Left forelimb (tissue), 1 donor: ENCODE measurements at regions not wholly inside any gene's neighbourhood (a gene's known extent, or its start where the extent isn't known, plus 50 kb on each side); places are given as distances from the start of the nearest gene placed in this dataset.
"Not testable (repeated sequence)": the region's sequence is repeated elsewhere in the genome, so short reads cannot be mapped to it uniquely, and the experiment has no call there.

Source experiments
- DNase-seq: peaks from one replicate; pipeline ENCODE4 v3.0.0-alpha.2; 2018; ENCODE audit warnings: low spot score

DNA sequence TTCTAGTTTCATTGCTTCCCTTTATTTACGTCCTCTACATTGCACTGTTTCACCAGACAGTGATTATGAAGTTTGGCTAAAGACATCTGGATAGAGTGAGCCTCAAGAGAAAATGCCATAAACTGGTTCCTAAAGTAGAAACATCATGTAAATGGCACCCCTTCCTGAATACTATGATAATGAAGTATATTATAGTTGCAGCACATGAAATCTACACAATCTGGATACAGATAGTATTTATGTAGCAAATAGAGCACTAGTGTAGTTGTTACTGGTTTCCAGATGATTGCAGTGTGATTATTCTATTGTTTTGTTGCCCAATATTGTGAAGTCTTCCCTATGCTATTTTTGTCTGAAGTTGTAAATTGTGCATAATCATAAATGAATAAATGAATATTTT, 2786.9 kb upstream of the PCDH20 start:
- DNase-seq: no peak

DNA sequence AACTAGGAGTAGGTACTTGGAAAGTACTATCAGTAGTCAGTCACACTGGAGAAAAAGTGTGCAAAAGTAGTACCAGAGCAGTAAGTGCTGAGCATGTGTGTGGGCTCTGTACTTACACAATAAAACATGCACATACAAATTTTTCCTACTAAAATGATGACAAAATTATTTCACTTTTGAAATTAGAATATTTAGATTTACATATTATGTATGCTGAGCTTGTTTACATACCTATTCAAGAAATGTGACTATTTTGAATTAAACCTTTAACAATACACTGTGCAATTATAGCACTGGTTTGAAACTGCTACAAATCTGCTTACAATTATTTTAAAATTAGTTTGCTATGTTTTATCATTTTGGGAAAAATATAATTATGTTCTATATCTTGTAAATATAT, 2781.6 kb upstream of the PCDH20 start:
- DNase-seq: no peak

DNA sequence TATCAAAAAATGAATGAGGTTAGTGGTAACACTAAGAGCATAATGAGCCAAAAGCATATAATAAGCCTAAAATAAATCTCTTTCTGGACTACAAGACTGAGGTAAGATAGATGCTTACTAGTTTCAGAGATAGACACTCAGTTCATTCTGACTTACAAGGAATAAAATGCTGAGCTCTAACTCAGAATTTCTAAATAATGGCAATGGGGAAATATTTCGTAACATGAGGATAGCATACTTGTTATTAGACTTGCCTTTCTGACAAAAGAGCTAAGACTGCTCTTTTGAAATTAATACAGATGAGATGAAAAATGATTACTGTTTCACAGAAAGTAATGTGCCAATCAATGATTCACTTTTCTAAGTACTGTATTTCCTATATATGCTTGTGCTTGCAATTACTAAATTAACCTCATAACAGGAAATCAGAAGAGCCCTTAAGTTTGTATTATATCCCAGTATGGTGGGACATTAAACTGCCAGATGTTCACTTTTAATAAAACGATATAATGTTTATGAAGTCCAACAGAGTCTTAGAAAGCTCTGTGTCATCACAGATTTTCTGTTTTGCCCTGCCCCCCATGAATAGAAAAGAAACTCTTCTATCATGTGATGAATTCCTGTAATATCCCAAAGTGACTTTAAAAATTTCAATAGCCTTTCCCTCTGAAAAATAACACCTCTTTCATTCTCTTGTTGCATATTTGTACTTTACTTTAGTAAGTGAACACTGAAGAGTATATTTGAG, 2771.0 kb upstream of the PCDH20 start:
- no peak for DNase-seq

DNA sequence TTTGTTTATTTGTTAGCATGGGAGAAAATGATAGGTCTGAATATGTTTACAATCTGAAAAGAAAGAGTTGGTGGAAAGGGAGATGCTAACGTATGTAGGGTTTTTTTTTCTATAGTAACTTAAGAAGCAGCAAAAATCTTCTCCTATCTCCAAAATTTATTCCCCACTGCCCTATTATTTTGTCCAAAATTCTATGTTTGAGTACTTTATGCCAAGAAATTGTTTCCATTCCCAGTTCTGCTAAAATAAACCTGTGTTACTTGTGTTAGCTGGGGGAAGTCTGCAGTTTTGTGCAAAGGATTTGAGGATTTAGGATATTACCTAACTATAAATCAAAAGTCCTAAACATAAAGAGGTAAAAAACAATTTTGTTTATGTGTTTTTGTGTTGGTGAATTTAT, 2770.4 kb upstream of the PCDH20 start:
- no peak for DNase-seq

DNA sequence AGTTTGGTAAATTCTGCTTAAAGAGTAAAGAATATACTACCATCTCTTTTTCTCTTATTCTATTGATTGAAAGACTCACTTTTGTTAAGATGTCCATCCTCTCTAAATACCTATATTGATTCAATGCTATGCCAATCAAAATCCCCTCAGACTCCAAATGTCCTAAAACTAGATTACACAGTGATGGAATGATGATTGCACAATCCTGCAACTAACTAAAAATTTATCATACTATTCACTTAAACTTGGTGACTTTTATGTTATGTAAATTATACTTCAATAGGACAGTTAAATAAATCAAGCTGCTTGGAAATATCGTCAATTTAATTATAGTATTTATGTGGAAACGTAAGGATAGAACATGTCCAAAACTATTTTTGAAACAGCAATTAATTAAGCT, 2765.1 kb upstream of the PCDH20 start:
- no peak for DNase-seq

DNA sequence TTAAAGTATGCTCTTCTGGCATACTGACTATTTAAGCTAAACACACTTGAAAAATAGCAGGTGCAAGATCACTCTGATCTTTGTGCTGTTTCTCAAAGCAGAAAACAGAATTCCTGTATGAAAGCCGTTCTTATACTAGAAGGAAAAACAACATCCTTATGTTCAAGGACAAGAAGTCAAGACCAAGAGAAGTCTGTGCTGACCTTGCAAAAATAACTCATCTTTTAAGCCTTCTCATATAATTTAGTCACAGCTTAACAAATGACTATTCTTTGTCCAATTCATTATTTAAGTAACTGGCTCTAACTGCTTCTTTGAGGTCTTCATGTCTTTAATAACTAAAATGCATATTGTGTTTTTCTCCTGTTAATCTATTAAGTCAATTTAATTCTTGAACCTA, 2750.2 kb upstream of the PCDH20 start:
- no peak for DNase-seq

DNA sequence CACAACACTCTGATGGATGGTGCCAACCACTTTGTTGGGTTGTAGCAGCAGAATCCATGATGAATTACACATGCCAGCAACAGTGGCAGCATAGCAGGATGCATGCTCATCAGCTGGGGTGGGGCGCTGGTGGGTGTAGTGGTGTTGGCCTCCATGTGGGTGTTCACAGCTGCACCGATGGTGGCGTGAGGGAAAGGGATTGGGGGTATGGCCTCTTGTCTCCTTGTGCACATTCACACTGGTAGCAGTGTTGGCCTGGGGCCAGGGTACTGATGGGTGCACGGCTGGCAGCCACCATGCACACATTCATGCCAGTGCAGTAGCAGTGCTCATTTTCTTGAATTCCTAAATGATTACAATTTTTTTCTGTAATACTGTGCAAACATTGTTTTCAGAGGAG, 2748.8 kb upstream of the PCDH20 start:
- DNase-seq: no peak

DNA sequence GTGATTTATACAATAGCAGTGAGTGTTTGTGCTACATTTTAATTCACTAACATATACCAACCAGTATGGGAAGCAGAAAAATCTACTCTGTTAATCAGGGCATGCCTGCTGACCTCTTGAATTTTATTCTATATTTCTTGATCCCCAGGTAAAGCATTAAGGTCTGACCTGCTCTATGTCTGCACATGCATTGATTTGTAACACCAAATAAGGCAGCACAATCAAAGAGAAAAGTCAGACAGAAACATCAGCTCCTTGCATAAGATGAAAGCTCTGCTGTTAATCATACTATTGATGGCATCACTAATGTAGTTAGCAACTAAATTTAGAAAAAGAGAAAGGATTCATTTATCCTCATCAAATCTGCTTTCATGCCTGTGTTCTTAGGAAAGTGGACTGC, 2744.8 kb upstream of the PCDH20 start:
- no peak for DNase-seq

DNA sequence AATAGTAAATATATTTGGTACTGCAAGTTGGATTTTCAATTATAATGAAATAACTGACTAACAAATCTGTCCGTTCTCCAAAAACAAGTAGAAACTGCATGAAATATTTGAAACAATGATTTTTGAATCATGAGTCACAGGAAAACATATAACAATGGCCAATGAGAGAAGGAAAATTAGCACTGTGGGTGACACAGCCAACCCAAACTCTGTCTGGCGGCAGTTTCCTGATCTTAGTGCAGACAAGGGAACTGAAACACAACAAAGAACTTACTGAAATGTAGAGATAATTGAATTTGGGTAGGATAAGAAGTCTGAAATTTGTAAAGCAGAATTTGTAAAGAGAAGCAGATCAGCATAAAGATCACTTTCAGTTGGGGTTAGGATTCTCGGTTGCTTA, 2743.3 kb upstream of the PCDH20 start:
- DNase-seq: no peak

DNA sequence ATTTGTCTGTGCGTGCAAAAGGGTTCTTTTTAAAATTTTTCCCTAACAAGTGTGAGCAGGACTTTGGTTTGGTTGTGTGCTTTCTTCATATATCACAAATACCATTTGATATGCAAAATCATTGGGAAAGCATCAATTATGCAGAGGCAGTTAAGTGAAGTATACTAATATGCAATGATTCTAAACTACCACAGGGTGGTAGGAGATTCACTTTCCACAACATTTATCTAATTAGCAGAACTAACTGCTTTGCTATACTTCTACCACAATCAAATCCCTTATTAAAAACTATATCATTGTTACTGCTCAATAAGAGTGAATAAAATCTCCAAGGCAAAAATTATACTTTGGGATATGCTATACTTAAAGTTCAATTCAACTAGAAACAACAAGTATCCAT, 2738.9 kb upstream of the PCDH20 start:
- DNase-seq: no peak

DNA sequence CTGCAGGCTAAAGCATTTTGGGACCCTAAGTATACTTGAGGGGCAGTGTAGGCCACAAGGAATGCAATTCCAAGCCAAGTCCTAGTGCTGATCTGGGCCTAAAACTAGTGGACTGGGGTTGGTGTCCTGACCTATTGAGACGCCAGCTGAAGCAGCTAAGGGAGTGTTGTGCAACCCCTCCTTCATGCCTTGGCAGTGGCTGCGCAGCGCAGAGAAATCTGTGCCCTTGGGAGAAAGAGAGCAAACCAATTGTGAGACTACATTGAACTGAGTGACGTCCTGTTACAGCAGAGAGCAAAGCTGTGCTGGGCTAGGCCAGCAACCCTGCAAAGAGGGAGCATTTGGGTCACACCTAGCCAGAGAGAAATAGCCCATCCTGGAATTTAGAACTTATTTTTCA, 2715.0 kb upstream of the PCDH20 start:
- peak; percentile 40 for DNase-seq

DNA sequence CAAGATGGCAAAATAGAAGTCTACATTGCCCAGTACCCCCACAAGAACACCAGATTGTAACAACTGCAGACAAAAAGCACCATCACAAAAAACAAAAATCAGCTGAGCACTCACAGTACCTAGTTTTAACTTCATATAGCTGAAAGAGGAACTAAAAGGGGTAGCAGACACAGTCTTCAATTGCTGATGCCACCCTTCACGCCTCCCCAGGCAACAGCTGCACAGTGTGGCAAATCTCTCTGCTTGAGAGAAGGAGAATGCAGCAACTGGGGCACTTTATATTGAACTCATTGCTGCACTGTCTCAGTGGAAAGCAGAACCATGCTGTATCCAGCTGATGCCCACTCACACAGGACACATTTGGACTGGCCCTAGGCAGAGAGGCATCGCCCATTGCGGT, 2714.5 kb upstream of the PCDH20 start:
- peak; percentile 41 for DNase-seq

DNA sequence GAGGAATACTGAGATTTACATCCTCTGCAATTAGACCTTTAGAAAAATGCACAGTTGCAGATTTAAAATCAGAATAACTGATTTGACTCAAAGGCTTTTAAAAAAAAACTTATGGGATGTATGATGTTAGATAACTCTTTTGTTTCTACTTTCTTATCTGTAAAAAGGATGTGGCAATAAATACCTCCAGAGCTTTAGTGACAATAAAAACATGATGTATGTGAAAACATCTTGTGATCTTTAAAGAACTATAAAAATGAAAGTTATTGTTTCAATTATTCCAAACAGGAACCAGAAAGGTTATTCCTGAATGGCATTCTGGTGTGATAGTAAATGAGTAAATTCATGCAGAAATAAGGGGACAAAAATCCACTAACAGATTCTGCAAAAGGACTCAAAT, 2712.2 kb upstream of the PCDH20 start:
- DNase-seq: no peak

DNA sequence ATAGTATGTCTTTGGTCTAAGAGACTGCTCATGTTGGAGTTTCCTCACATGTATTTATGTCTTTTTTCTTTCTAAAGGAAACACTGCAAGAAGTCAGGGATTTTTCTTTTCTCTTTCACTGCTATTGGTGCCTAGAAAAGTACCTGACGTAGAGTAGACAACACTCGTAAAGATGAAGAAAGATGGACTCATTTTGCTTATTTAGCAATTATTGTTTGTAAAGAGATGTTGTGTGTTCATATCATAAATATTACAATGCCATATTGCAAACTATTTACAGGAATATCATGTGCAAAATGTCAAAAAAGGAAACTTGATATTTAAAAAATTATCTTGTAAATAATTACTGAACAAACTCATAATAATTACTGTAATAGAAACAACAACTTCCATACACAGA, 2711.5 kb upstream of the PCDH20 start:
- no peak for DNase-seq

DNA sequence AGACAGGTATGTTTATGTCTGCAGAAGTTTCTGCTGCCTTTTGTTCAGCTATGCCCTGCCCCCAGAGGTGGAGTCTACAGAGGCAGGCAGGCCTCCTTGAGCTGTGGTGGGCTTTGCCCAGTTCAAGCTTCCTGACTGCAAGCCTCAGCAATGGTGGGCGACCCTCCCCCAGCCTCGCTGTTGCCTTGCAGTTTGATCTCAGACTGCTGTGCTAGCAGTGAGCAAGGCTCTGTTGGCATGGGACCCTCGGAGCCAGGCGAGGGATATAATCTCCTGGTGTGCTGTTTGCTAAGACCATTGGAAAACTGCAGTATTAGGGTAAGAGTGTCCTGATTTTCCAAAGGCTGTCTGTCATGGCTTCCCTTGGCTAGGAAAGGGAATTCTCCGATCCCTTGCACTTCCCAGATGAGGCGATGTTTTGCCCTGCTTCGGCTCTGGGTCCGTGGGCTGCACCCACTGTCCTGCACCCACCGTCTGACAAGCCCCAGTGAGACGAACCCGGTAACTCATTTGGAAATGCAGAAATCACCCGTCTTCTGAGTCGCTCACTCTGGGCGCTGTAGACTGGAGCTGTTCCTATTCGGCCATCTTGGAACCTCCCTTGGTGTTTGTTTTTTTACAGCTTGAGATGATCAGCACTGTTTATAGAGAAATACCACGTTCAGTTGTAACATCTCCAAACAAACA, 2705.5 kb upstream of the PCDH20 start:
- not testable (repeated sequence) for DNase-seq

DNA sequence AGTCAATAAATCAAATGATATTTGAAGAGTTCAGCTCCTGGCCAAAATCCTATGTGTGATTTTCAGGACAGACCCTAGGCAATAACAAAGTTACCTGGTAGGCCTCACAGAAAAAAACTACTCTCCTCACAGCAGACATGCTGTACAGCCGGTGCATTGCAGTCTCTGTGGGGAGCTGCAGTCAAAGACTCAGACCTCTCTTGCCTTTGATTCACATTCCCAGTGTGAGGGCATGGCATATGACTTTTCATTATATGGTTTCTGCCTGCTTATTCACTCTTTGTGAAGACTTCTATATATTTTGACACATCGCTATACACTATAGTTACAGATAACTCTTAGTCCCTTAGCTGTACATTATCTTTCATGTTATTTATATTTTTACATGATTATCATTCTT, 2684.3 kb upstream of the PCDH20 start:
- no peak for DNase-seq

DNA sequence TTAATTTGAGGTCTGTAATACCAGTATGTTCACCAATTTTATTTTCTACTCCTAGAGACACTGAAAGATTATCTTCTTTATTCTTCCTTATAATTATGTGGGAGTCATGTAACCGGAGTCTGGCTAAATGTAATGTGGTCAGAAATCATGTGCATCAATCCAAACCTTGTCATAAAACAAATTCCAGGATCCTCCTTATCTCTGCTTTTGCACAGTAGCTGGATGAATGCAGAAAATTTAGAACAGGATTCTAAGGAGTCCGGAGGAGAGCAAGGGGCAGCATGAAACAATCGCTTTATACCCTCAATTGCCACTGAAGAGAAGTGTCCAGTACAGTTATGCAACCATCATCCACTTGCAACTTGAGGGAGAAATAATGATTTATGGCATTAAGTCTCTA, 2674.7 kb upstream of the PCDH20 start:
- DNase-seq: no peak

DNA sequence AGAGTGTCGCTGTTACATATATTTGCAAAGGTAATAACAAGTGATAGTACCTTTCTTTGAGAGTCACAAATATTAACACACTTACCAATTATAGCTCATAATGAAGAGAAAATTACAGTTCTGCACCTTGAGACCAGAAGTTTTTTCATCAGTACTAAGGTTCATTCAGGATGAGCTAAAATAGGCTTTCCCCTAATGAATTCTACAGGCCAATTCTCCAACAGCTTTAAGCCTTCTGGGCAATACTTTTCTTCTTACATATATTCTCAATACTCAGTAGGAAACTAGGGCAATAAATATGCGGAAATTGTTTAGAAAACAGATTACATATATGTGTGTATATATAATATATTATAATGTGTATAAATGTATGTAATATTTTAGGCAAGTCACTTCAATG, 2672.8 kb upstream of the PCDH20 start:
- no peak for DNase-seq

DNA sequence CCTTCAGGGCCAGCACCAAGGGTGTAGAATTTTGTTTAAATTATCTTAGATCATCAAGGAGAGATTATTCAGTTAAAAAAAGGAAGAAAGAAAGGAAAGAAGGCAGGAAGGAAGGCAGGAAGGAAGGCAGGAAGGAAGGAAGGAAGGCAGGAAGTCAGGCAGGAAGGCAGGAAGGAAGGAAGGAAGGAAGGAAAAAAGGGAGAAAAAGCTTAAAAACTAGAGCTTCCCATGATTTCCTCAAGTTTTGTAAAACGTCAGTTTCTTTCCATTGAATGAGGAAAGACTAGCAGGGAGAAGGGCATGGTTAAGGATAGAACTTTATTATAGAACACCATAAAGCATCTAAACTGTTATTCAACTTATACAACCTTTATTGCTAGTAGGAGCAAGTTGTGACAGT, 2672.0 kb upstream of the PCDH20 start:
- DNase-seq: no peak

DNA sequence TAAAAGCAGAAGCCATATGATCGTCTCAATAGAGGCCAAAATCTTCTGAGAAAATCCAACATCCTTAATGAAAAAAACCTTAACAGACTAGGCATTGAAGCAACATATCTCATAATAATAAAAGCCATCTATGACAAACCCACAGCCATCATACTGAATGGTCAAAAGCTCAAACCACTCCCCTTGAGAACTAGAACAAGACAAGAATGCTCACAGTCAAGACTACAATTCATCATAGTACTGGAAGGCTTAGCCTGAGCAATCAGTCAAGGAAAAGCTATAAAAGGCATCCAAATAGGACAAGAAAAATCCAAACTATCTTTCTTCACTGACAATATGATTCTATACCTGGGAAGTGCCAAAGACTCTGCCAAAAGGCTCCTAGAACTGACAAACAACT, 2668.2 kb upstream of the PCDH20 start:
- no peak for DNase-seq

DNA sequence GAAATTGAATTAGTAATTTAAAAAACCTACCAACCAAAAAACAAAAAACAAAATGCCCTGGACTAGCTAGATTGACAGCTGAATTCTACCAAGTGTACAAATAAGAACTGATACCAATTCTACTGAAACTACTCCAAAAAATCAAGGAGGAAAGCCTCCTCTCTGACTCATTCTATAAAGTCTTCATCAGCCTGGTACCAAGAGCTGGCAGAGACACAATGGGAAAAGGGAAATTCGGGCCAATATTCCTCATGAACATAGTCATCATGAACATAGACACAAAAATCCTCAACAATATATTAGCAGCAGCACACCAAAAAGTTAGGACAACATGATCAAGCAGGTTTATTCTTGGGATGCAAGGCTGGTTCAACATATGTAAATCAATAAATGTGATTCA, 2667.7 kb upstream of the PCDH20 start:
- DNase-seq: no peak

DNA sequence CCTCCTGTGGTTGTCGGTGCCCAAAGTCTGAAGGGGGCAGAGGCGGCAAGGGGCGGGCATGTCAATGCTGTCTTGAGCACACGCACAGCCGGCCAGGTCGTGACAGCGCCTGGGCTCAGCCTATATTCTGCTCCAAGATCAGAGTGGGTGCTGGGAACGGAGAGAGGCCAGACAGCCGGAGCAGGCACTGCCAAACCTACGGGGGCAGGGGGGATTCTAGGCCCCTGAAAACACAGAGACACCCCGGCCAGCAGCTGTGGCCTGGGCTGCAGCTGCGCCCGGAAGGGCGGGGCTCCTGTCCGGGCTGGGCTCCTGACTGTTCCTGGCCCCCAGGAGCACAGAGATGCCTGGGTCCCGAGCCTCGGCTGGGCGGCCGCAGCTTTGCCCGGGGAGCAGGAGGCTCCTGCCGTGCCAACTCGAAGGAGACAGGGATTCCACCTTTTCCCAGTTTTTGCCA, 2662.9 kb upstream of the PCDH20 start:
- DNase-seq: no peak

DNA sequence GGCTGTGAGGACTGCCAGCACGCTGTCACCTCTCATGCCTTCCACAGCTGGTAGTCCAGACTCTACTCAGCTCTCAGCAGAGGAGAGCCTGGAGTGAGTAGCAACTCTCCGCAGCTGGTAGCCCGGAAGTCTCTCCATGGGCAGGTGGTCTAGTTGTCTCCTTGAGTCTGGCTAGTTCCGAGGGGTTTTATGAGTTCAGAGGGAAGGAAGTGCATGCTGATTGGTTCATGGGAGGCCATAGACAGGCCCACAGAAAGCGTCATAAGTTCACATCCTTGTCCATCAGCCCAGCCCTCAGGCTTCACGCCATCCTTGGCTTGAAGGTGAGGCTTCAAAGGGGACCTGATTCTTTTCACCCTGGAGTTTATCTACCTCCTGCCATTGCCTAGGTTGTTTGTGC, 2662.4 kb upstream of the PCDH20 start:
- no peak for DNase-seq
